HG03521 (cell line): ENCODE measurements at regions not wholly inside any gene's neighbourhood (a gene's known extent, or its start where the extent isn't known, plus 50 kb on each side); places are given as distances from the start of the nearest gene placed in this dataset.

Source experiments
- ATAC-seq: cut with Tn5 transposase; IDR thresholded peaks from one replicate; pipeline ENCODE4 v1.9.1; 2021; ENCODE audit warnings: mild to moderate bottlenecking, moderate library complexity; ENCODE audit not compliant: unreplicated experiment

DNA sequence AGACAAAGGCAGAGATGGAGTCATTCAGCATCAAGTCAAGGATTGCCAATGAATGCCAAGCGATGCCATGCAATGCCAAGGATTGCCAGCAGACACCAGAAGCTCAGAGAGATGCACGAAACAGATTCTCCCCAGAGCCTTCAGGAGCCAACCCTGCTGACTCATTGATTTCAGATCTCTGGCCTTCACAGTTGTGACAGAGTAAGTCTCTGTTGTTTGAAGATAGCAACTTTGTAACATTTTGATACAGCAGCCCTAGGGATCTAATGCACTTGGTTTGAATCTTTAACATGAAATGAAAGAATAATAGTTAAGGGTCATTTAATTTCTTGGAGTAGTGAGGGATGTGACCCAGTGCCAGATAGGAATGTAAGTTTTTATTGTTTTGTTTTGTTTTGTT is 287.4 kb upstream of the RUNX1 start:
- no peak for ATAC-seq

DNA sequence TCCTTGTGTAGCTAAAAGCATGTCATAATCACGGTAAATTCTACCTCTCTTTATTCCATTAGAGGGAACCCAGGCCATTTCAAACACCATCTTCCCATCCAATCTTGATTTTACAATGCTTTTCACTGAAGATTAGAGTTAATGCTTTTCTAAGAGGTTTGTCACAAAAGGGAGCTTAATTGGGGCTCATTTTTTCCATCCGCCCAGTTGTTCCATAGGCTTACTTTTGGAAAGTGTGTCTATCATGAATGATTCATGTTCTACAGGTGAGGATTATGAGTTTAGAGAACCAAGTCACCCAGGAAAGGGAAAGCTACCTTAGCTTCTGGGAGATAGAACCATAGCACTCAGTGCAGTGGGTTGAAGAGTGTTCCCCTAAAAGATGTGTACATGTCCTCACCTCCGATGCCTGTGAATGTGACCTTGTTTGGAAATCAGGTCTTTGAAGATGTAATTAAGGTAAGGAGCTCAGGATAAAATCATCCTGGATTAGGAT is 286.9 kb upstream of the RUNX1 start:
- ATAC-seq = no peak

DNA sequence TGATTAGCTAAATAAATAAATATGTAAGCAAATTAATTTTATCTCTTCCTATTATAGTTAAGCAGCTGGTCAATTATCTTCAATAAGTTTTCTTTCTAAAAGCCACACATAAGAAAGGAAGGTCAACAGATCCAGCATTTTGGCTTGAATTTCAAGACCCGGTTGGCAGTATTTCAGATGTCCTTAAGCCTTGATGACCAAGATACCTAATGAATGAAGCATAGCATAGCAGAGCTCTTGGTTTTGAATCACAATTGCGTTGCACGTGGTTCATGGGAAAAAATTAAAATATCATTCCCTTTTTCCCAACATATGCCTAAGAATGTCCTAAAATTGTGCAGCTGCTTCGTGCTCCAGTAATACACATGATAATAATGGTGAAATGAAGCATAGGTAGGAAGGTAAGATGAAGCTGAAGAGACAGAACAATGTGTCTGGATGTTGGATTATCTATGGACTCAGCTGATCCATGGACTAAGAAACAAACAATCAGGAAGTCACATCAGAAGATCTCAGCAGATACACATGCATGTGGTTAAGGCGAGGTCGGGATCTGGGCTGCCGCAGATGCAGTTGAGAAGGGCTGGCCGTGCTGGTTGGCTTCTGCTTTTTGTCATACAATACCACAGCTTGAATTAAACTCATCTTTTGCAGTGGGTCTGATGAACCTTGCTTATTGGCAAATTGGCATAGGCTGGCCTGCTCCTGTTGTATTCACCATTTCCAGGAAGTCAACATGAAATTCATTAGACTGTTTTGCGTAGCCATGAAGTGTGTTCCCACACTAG is 284.9 kb upstream of the RUNX1 start:
- ATAC-seq = no peak

DNA sequence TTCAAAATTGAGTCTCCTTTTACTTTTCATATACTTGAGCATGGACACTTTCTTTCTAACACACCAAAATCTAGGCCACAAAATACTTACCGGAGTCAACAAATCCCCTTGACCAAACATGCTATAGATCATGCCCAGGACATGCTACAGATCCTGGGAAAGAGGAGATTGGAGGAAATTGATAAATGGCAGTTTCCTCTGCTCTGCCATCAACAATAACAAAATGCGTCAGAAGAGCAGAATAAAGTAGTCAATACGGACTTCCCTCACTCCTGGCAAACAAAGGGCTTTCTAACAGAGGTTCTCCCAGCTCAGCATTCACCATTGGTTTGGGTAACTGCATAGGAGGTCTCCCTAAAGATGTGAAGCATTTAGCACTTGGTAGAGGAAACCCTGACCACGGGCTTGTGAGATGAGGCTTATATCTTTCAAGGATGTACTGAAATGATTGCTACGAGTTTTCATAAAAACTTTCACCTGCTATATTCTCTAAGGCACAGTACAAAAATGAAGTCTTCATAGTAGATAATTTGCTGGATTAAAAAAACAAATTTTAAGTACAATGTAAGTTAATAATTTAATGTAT is 283.8 kb upstream of the RUNX1 start:
- ATAC-seq = no peak

DNA sequence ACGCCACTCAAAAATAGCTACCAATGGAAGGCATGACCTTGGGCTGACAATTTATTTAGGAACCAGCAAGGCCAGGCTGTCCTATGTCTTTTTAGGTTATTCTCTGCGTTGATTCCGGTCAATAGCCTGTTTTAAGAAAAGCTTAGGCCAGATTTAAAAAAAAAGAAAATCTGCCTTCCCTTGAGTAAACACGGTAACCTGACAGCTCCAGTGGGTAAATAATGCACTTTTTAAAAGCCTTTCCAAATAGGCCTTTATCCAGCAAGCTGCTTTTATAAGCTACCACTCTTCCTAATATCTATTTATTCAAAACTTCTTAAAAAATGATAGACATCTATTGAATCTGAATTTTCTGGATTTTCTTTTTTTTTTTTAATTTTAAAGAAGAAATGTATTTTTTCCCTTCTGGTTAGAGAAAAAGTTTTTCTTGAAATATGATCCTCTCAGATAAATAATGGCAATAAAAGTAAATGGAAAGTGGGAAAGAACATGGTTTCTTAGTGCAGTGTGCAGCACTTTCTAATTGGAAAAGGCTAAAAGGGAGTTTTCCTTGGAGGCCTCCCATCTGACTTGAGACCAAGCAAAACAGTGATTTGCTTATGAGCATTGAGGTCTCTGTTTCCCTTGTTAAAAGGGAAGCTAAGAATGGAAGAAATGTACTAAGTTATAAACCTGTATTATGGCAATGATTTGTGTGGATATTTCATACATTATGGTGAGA is 281.0 kb upstream of the RUNX1 start:
- ATAC-seq = no peak

- ATAC-seq = no peak
Measured at GRCh38 chr21:35328856-35329455, 279.9 kb upstream of the RUNX1 start.

GRCh38 chr21:35326677-35327076 is 277.6 kb upstream of the RUNX1 start:
- no peak for ATAC-seq

DNA sequence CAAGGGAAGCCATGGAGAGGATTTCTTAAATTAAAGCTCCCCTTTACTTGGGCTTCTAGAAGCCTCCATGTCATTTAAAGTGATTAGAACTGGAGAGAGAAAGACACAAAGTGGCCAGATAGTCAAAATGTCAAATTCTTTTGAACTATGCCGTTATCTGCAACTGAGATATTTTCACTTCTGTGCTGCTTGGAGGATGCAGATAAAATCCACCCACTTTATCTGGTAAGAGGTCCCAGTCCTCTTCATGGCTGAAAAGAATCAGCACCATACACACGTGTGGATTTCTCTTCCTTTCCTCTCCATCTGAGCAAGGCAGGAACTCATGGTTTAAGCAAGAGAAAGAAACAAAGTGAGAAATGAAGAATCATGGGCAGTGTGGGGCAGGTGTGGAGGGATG is 276.9 kb upstream of the RUNX1 start:
- ATAC-seq = no peak

- no peak for ATAC-seq
Measured at GRCh38 chr21:35324372-35325220, 275.5 kb upstream of the RUNX1 start.

- no peak for ATAC-seq
Measured at GRCh38 chr21:35323947-35324346, 274.8 kb upstream of the RUNX1 start.

- ATAC-seq = no peak
Measured at GRCh38 chr21:35321322-35322200, 272.5 kb upstream of the RUNX1 start.

DNA sequence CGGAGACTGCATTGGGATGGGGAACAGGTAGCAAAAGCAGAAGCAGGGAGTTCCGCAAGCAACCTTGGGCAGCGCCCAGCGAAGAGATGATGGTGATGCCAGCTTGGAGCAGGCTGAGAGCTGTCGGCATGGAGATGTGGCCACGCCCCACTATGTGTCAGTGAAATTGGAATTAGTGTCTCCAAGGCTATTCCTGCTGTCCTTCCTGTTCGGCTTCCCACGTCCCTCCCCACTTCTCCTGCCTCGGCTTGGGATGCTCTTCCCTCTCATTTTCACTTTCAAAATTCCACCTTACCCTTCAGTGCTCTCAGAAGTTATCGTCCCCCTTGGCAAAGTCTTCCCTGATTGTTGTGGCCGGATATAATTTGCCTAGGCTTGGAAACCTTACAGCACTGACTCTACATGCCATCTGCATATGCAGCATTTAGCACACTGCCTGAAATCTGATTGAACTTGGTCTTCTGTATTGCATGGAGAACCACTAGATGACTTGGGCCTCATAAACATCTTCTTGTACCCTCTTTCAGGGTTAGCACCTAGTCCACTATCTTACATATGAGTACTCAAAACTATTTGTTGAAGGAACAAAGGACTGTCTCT is 270.7 kb upstream of the RUNX1 start:
- no peak for ATAC-seq

- no peak for ATAC-seq
Measured at GRCh38 chr21:35316933-35317332, 267.8 kb upstream of the RUNX1 start.

DNA sequence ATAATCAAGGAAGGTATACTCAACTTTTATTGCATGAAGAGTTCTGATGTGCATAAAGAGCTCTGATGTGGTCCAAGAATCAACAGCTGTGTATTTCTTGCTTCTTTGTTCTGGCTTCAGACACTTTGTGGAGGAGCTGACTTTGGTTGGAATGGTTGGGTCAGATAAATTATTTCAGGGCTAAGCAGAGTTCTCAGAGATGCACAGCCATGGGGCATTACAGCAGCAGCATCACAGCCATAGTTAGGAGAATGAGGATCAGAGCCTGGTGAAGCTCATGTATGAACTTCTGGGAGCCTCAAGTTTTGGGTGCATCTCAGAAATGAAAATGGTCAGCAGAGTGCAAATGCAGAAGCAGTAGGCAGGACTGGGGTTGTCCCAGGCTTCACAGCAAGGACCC is 267.4 kb upstream of the RUNX1 start:
- no peak for ATAC-seq

DNA sequence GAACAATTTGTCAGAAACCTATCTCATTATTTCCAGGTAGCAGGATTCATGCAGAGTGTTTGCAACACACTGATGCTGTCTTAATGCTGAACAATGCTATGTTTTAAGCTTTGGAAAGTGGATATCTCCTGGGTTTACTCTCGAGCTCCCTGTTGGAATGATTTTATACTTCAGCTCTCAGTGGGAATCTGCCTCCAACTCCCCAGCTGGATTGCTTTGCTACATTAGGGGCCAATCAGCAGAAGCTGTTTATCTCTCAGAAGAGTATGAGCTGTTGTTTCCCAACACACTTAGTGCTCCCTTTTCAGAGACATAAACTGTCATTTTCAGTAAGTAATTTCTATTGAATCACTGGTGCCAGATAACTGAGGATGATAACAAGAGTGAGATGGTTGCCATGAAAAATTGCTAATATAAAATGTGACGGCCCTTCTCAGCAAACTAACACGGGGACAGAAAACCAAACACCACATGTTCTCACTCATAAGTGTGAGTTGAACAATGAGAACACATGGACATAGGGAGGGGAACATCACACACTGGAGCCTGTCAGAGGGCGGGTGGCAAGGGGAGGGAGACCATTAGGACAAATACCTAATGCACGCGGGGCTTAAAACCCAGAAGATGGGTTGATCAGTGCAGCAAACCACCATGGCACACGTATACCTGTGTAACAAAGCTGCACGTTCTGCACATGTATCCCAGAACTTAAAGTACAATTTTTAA is 265.9 kb upstream of the RUNX1 start:
- ATAC-seq = no peak

- ATAC-seq = no peak
Measured at GRCh38 chr21:35311985-35312384, 262.9 kb upstream of the RUNX1 start.

GRCh38 chr21:35309316-35309715 is 260.2 kb upstream of the RUNX1 start:
- no peak for ATAC-seq

DNA sequence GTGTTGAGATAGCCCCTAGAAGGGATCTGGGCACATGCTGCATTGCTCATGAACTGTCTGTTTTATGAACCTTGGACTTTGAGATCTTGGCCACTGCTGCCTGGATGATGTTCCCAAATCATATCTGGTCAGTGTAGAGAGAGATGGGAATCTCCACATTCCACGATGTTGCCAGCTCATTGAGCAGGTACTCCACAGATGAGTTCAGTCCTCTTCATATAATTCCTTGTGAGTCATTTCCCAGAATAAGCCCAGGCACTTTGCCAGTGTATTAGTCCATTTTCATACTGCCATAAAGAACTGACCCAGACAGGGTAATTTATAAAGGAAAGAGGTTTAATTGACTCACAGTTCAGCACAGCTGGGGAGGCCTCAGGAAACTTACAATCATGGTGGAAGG is 254.0 kb upstream of the RUNX1 start:
- no peak for ATAC-seq

- ATAC-seq = no peak
Measured at GRCh38 chr21:35298757-35299156, 249.7 kb upstream of the RUNX1 start.
